Caco-2 (cell line): ENCODE measurements at regions not wholly inside any gene's neighbourhood (a gene's known extent, or its start where the extent isn't known, plus 50 kb on each side); places are given as distances from the start of the nearest gene placed in this dataset.

Source experiments
- BruUV-seq: library from RNA; stranded (reverse); fragments of 400-500 nt; replicated peaks from 2 replicates; lab custom pipeline; 2021; lab: Mats Ljungman, UMichigan
- CTCF ChIA-PET: fragments of 300-600 bp; sonication (Branson Sonifier 250); formaldehyde crosslinking; loops from one replicate; lab custom pipeline; 2022; ENCODE audit warnings: antibody characterized with exemption; lab: Charles Lee
- POLR2A ChIA-PET: fragments of 300-600 bp; sonication (Branson Sonifier 250); formaldehyde crosslinking; loops from one replicate; lab custom pipeline; 2022; ENCODE audit warnings: antibody characterized with exemption; lab: Charles Lee
- DNase-seq, 2 experiments: peaks; one replicate each; pipeline versions ENCODE4 v3.0.0 to v3.0.0-alpha.2; 2020 to 2022
- H3K27me3 ChIP-seq: replicated peaks from 2 replicates; pipeline ENCODE4 v1.6.0; 2011; ENCODE audit warnings: low read length; ENCODE audit not compliant: control insufficient read depth, insufficient read depth
- H3K36me3 ChIP-seq: 2 replicates; pipeline ENCODE4 v1.5.1; 2011; ENCODE audit warnings: low read length; ENCODE audit not compliant: control insufficient read depth, insufficient read depth
- H3K4me1 ChIP-seq: fragments of 250-450 bp; sonication (Bioruptor Pico); 2 replicates; pipeline ENCODE4 v1.5.1; 2020; ENCODE audit warnings: mild to moderate bottlenecking
- H3K4me3 ChIP-seq: 2 replicates; pipeline ENCODE4 v1.5.1; 2011; ENCODE audit warnings: low read depth, mild to moderate bottlenecking, control low read depth, low read length
- H3K9me3 ChIP-seq: fragments of 250-450 bp; sonication (Bioruptor Pico); 2 replicates; pipeline ENCODE4 v1.5.1; 2020; ENCODE audit warnings: mild to moderate bottlenecking, moderate library complexity
- H3K27ac Mint-ChIP-seq: one replicate; pipeline ENCODE4 v1.8.0; 2022; ENCODE audit warnings: mixed read lengths; ENCODE audit not compliant: unreplicated experiment
- H3K27me3 Mint-ChIP-seq: one replicate; pipeline ENCODE4 v1.8.0; 2022; ENCODE audit warnings: mixed read lengths; ENCODE audit not compliant: insufficient read depth, unreplicated experiment
- H3K36me3 Mint-ChIP-seq: one replicate; pipeline ENCODE4 v1.8.0; 2022; ENCODE audit warnings: mild to moderate bottlenecking, mixed read lengths; ENCODE audit not compliant: insufficient read depth, unreplicated experiment
- H3K4me1 Mint-ChIP-seq: one replicate; pipeline ENCODE4 v1.8.0; 2022; ENCODE audit warnings: low read depth, mixed read lengths; ENCODE audit not compliant: unreplicated experiment
- H3K4me3 Mint-ChIP-seq: one replicate; pipeline ENCODE4 v1.8.0; 2022; ENCODE audit warnings: mild to moderate bottlenecking, moderate library complexity, mixed read lengths; ENCODE audit not compliant: unreplicated experiment
- H3K9me3 Mint-ChIP-seq: one replicate; pipeline ENCODE4 v1.8.0; 2022; ENCODE audit warnings: mixed read lengths; ENCODE audit not compliant: unreplicated experiment
- intact Hi-C: fragments of 100-400 bp; cut with micrococcal nuclease; formaldehyde crosslinking; loops from one replicate; pipeline ENCODE4 v1.10.0; 2022; ENCODE audit not compliant: unreplicated experiment
- TF ChIP-seq, protein P1 (sequence below), 2 experiments: fragments of 200-600 bp in 1 of 2; IDR thresholded peaks; 1 replicate in 1 of 2; 2 replicates in 1 of 2; pipeline versions ENCODE4 v1.5.1 to v1.8.0; 2011 to 2022; ENCODE audit warnings: antibody characterized with exemption in 1 of 2, control low read depth in 1 of 2, inconsistent platforms in 1 of 2, low read depth in 1 of 2, low read length in 1 of 2, mild to moderate bottlenecking in 1 of 2, moderate library complexity in 1 of 2; ENCODE audit not compliant: insufficient read depth in 1 of 2, severe bottlenecking in 1 of 2, unreplicated experiment in 1 of 2

DNA sequence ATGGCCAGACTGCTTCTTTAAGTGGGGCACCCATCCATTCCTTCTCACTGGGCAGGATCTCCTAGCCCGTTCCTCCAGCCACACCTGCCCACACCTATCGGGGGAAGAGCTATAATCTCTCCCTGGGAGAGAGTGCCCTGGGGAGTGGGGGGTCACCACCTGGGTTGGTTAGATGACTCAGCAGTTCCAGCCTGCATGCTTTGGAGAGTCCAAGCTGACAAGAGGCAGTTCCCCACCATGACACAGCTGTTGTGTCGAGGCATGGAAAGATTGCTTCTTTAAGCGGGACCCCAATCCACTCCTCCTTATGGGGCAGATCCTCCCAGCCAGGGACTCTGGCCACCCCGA lies 52.6 kb upstream of the PPFIA2 start:
- TF ChIP-seq, protein P1, sequence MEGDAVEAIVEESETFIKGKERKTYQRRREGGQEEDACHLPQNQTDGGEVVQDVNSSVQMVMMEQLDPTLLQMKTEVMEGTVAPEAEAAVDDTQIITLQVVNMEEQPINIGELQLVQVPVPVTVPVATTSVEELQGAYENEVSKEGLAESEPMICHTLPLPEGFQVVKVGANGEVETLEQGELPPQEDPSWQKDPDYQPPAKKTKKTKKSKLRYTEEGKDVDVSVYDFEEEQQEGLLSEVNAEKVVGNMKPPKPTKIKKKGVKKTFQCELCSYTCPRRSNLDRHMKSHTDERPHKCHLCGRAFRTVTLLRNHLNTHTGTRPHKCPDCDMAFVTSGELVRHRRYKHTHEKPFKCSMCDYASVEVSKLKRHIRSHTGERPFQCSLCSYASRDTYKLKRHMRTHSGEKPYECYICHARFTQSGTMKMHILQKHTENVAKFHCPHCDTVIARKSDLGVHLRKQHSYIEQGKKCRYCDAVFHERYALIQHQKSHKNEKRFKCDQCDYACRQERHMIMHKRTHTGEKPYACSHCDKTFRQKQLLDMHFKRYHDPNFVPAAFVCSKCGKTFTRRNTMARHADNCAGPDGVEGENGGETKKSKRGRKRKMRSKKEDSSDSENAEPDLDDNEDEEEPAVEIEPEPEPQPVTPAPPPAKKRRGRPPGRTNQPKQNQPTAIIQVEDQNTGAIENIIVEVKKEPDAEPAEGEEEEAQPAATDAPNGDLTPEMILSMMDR (IDR thresholded peaks at IDR 0.05; ENCODE audit: insufficient read depth in 1 of 2, low read depth in 1 of 2, low read length in 1 of 2, severe bottlenecking in 1 of 2, unreplicated experiment in 1 of 2): no peak
- H3K4me3 ChIP-seq: no peak overlapping the region
- H3K36me3 ChIP-seq: no peaks in the 10 kb centered on the region
- DNase-seq: no peak
- H3K9me3 Mint-ChIP-seq: no peaks in the 10 kb centered on the region
- H3K36me3 Mint-ChIP-seq: no peaks in the 10 kb centered on the region
- no peak overlapping the region for H3K27ac Mint-ChIP-seq
- H3K27me3 Mint-ChIP-seq: no peaks in the 10 kb centered on the region
- ChIA-PET POLR2A (no interaction called here), CTCF (no interaction called here)
- no TSS peak for BruUV-seq
- H3K9me3 ChIP-seq: no peaks in the 10 kb centered on the region
- H3K4me1 ChIP-seq: no peaks in the 10 kb centered on the region
- intact Hi-C loops: no loop called here
- H3K4me1 Mint-ChIP-seq: no peaks in the 10 kb centered on the region
- no peak overlapping the region for H3K4me3 Mint-ChIP-seq
- no peaks in the 10 kb centered on the region for H3K27me3 ChIP-seq

DNA sequence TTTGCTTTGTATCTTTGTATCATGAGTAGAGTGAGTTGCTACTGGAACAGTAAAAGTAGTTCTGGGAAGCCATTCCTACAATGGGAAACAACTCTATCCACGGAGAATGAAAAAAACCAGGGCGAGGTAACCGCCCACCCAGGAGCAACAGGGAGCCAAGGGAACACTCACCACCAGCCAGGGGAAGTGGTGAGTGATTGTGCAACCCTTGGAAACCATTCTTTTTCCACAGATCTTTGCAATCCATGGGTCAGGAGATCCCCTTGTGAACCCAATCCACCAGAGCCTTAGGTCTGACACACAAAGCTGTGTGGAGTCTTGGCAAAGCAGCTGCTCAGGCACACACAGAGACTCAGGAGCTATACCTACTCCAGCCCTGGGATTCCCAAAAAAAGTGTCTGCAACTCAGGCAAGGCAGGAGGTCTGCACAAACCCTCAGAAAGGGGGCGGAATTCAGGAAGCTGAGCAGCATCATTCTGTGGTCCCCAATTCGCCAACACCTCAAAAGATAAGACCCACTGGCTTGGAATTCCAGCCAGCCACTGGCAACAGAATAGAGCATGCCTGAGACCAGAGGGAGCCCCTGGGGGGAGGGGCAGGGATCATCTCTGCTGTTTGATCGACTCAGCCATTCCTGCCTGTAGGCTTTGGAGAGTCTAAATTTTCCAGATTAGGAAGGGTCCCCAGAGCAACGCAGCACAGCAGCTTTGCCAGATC lies 52.1 kb upstream of the PPFIA2 start:
- no peak for DNase-seq
- ChIA-PET POLR2A (no interaction called here), CTCF (no interaction called here)
- H3K36me3 ChIP-seq: no peaks in the 10 kb centered on the region
- no peaks in the 10 kb centered on the region for H3K9me3 ChIP-seq
- no peak overlapping the region for H3K4me3 ChIP-seq
- Mint-ChIP-seq H3K27ac (no peak overlapping the region), H3K36me3 (no peaks in the 10 kb centered on the region), H3K4me1 (no peaks in the 10 kb centered on the region), H3K4me3 (no peak overlapping the region), H3K27me3 (no peaks in the 10 kb centered on the region), H3K9me3 (no peaks in the 10 kb centered on the region)
- H3K4me1 ChIP-seq: no peaks in the 10 kb centered on the region
- no TSS peak for BruUV-seq
- TF ChIP-seq, protein P1 (IDR thresholded peaks at IDR 0.05; ENCODE audit: insufficient read depth in 1 of 2, low read depth in 1 of 2, low read length in 1 of 2, severe bottlenecking in 1 of 2, unreplicated experiment in 1 of 2): no peak
- H3K27me3 ChIP-seq: no peaks in the 10 kb centered on the region
- intact Hi-C loops: no loop called here

- no TSS peak for BruUV-seq
- no peak overlapping the region for H3K4me3 ChIP-seq
- H3K27ac Mint-ChIP-seq: no peak overlapping the region
- POLR2A ChIA-PET: no interaction called here
- no peaks in the 10 kb centered on the region for H3K27me3 Mint-ChIP-seq
- no peak overlapping the region for H3K4me3 Mint-ChIP-seq
- H3K4me1 ChIP-seq: no peaks in the 10 kb centered on the region
- CTCF ChIA-PET: no interaction called here
- DNase-seq: no peak
- H3K27me3 ChIP-seq: no peaks in the 10 kb centered on the region
- intact Hi-C loops: no loop called here
- TF ChIP-seq, protein P1 (IDR thresholded peaks at IDR 0.05; ENCODE audit: insufficient read depth in 1 of 2, low read depth in 1 of 2, low read length in 1 of 2, severe bottlenecking in 1 of 2, unreplicated experiment in 1 of 2): no peak
- no peaks in the 10 kb centered on the region for H3K9me3 ChIP-seq
- H3K36me3 ChIP-seq: no peaks in the 10 kb centered on the region
- H3K4me1 Mint-ChIP-seq: no peaks in the 10 kb centered on the region
- H3K36me3 Mint-ChIP-seq: no peaks in the 10 kb centered on the region
- no peaks in the 10 kb centered on the region for H3K9me3 Mint-ChIP-seq
These were observed 50.9 kb upstream of the PPFIA2 start for GRCh38 chr12:81809829-81810595.
